ENCODE measurements at regions not wholly inside any gene's neighbourhood (a gene's known extent, or its start where the extent isn't known, plus 50 kb on each side); places are given as distances from the start of the nearest gene placed in this dataset.
"Not testable (repeated sequence)": the region's sequence is repeated elsewhere in the genome, so short reads cannot be mapped to it uniquely, and the experiment has no call there.

GRCh38 chrY:4152918-4153317 lies 574.1 kb downstream of the TGIF2LY start:
- not testable (repeated sequence) for H3K27ac Mint-ChIP-seq, H3K36me3 Mint-ChIP-seq, DNase-seq, H3K27me3 Mint-ChIP-seq, H3K4me1 Mint-ChIP-seq, H3K4me3 Mint-ChIP-seq, H3K9me3 Mint-ChIP-seq
- peak in 1 of 2 donors; percentile 53 for ATAC-seq (replicated peaks)
